ENCODE measurements at regions not wholly inside any gene's neighbourhood (a gene's known extent, or its start where the extent isn't known, plus 50 kb on each side); places are given as distances from the start of the nearest gene placed in this dataset.

DNA sequence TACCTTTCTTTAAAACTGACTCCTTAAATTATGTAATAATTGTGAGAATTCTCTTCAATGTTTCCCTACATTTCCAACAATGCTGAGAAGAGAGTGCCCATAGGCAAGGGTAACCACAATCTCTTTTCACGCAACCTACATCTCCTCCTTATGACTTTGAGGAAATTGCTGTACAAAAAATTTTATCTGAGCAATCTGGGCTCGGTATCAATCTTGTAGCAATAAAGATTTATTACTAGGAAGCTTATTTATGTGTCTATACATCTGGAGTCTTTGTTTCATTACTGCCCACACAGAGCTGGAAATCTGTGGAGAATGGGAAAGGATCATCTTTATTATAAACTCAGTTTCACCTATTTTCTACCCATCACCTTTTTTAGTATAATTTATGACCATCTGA is 913.8 kb upstream of the SORCS1 start:
- H3K9ac ChIP-seq (replicated peaks in 1 of 4; ENCODE audit: extremely low read depth in 1 of 4, low read depth in 3 of 4, low read length in 3 of 4): no peak overlapping the region
- H3K23ac ChIP-seq (ENCODE audit: insufficient read length): no peak overlapping the region
- CTCF ChIA-PET (ENCODE audit: partially characterized antibody): no interaction called here
- POLR2A ChIA-PET (ENCODE audit: partially characterized antibody): no interaction called here
- H3K9me3 ChIP-seq (ENCODE audit: insufficient read depth in 2 of 2, low read depth in 1 of 2, low read length in 1 of 2): no peaks in the 10 kb centered on the region
- no peaks in the 10 kb centered on the region for H3K23me2 ChIP-seq (ENCODE audit: low read depth, low read length)
- H3K79me2 ChIP-seq (ENCODE audit: control insufficient read depth in 1 of 2, insufficient read depth in 2 of 2, low read length in 2 of 2): no peaks in the 10 kb centered on the region
- H3K27ac ChIP-seq (ENCODE audit: low read depth, low read length): no peak overlapping the region
- DNase-seq (ENCODE audit: low read depth in 1 of 2, low spot score in 2 of 2): no peak
- H3K79me1 ChIP-seq (ENCODE audit: low read depth, low read length): no peaks in the 10 kb centered on the region
- no peak overlapping the region for H2BK20ac ChIP-seq (ENCODE audit: low read length)
- no peak overlapping the region for H2BK12ac ChIP-seq (ENCODE audit: low read depth, low read length)
- H3K4me2 ChIP-seq (ENCODE audit: insufficient read depth in 1 of 2, low read depth in 2 of 2, low read length in 2 of 2): no peak overlapping the region
- no peak overlapping the region for H3K4ac ChIP-seq (replicated peaks; ENCODE audit: insufficient read length, low read depth, low read length)
- H4K20me1 ChIP-seq (replicated peaks in 1 of 2; ENCODE audit: control insufficient read depth in 1 of 2, insufficient read depth in 2 of 2, low read length in 2 of 2): no peaks in the 10 kb centered on the region
- no peak overlapping the region for H2AFZ ChIP-seq (ENCODE audit: low read length)
- no peak for FAIRE-seq
- H3K18ac ChIP-seq (ENCODE audit: extremely low read depth, low read length): no peak overlapping the region
- H3K4me1 ChIP-seq (replicated peaks in 1 of 4; ENCODE audit: control insufficient read depth in 3 of 4, insufficient read depth in 4 of 4, low read length in 3 of 4): no peaks in the 10 kb centered on the region
- no peak overlapping the region for H3K4me3 ChIP-seq (ENCODE audit: extremely low read depth in 1 of 4, insufficient read depth in 2 of 4, low read depth in 3 of 4, low read length in 4 of 4)
- H2BK15ac ChIP-seq (ENCODE audit: low read length): no peak overlapping the region
- no peak overlapping the region for H3K14ac ChIP-seq (ENCODE audit: insufficient read length)
- H2BK120ac ChIP-seq (replicated peaks; ENCODE audit: low read depth, low read length): no peak overlapping the region
- H4K8ac ChIP-seq (ENCODE audit: extremely low read depth, insufficient read depth, low read length): no peak overlapping the region
- 95% methylated on average over 2 of the region's 2 CpGs; no CpG with 5 or more reads in 1 of the 2 experiments for WGBS, 2 experiments (ENCODE audit: extremely low coverage in 1 of 2, insufficient coverage in 1 of 2, insufficient read length in 1 of 2, insufficient replicate concordance in 2 of 2, low coverage in 1 of 2, low lambda C conversion rate in 2 of 2, missing lambda C conversion rate in 1 of 2)
- no peak overlapping the region for H4K91ac ChIP-seq (replicated peaks; ENCODE audit: insufficient read length, low read length)
- H3K56ac ChIP-seq (replicated peaks; ENCODE audit: insufficient read length, low read depth, low read length): no peak overlapping the region
- H2BK5ac ChIP-seq (ENCODE audit: low read depth, low read length): no peak overlapping the region
- H2AK5ac ChIP-seq (ENCODE audit: low read depth, low read length): no peak overlapping the region
- peaks cover 0 to 1% (median 0%) of the 10 kb centered on the region in 4 experiments; a peak in 1 of 7 replicates for H3K27me3 ChIP-seq (replicated peaks in 1 of 4; ENCODE audit: control insufficient read depth in 3 of 4, extremely low read depth in 1 of 4, insufficient read depth in 3 of 4, low read length in 3 of 4)
- H3K36me3 ChIP-seq (ENCODE audit: control insufficient read depth in 2 of 4, insufficient read depth in 4 of 4, low read length in 3 of 4): no peaks in the 10 kb centered on the region
- no peak overlapping the region for H4K5ac ChIP-seq (ENCODE audit: insufficient read length, low read depth, low read length)
- TF ChIP-seq PHF8 (conservative IDR thresholded peaks at IDR 0.05; ENCODE audit: low read depth, low read length): no peak
- no peak for TF ChIP-seq RXRA (IDR thresholded peaks at IDR 0.05; ENCODE audit: insufficient read depth, low read depth, low read length)
- TF ChIP-seq EZH2 (IDR thresholded peaks at IDR 0.05; ENCODE audit: low read depth, low read length, severe bottlenecking): no peak
- TF ChIP-seq GTF2F1 (IDR thresholded peaks at IDR 0.05; ENCODE audit: borderline replicate concordance, low read depth, low read length): no peak
- no peak for TF ChIP-seq SP1 (IDR thresholded peaks at IDR 0.05; ENCODE audit: low read depth, low read length)
- TF ChIP-seq ATF3 (IDR thresholded peaks at IDR 0.05; ENCODE audit: insufficient read depth, low read depth, low read length): no peak
- TF ChIP-seq ZNF274 (IDR thresholded peaks at IDR 0.05; ENCODE audit: borderline replicate concordance, extremely low read depth, low read length): no peak
- no peak for TF ChIP-seq CHD1 (IDR thresholded peaks at IDR 0.05; ENCODE audit: low read depth, low read length)
- no peak for TF ChIP-seq POLR2A (IDR thresholded peaks at IDR 0.05; ENCODE audit: control extremely low read depth in 1 of 2, low read depth in 2 of 2, low read length in 2 of 2)
- no peak for TF ChIP-seq TBP (IDR thresholded peaks at IDR 0.05; ENCODE audit: low read depth, low read length)
- TF ChIP-seq SIN3A (conservative IDR thresholded peaks at IDR 0.05 in 1 of 2, IDR thresholded peaks at IDR 0.05 in 1 of 2; ENCODE audit: low read depth in 1 of 2, low read length in 2 of 2): no peak
- TF ChIP-seq SUZ12 (IDR thresholded peaks at IDR 0.05; ENCODE audit: low read length): no peak
- TF ChIP-seq ASH2L (IDR thresholded peaks at IDR 0.05; ENCODE audit: low read length): no peak
- no peak for TF ChIP-seq CREB1 (IDR thresholded peaks at IDR 0.05)
- no peak for TF ChIP-seq KDM1A (IDR thresholded peaks at IDR 0.05; ENCODE audit: borderline replicate concordance, low read length)
- no peak for TF ChIP-seq KDM4A (IDR thresholded peaks at IDR 0.05; ENCODE audit: low read depth, low read length, severe bottlenecking)
